ENCODE measurements at regions not wholly inside any gene's neighbourhood (a gene's known extent, or its start where the extent isn't known, plus 50 kb on each side); places are given as distances from the start of the nearest gene placed in this dataset.
A peak's percentile ranks its signal among the peaks of the same experiment; 100 is the strongest.

DNA sequence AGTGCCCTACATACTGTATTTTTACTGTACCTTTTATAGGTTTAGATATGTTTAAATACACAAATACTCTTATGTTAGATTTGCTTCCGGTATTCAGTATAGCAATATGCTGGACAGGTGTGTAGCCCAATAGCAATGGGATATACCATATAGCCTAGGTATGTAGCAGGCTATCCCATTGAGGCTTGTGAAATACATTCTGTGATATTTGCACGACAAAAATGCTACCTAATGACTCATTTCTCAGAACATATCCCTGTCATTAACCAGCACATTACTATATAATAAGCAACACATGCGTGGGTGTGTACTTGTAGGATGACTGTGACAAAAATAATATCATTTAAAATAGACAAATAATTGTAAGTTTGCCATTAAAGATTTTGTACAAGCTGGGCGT, 208.8 kb downstream of the MRPS30 start:
- DNase-seq (ENCODE audit: low read depth, low spot score), result no peak
- H3K4me3 Mint-ChIP-seq, result no peak overlapping the region
- peaks cover 2% of the 10 kb centered on the region for H3K9me3 Mint-ChIP-seq
- TF ChIP-seq CTCF (conservative IDR thresholded peaks at IDR 0.05), result no peak
- no peaks in the 10 kb centered on the region for H3K4me1 Mint-ChIP-seq
- H3K27ac Mint-ChIP-seq (ENCODE audit: unreplicated experiment), result no peak overlapping the region
- no peaks in the 10 kb centered on the region for H3K27me3 Mint-ChIP-seq (ENCODE audit: low read depth)
- H3K36me3 Mint-ChIP-seq (ENCODE audit: low read depth), result no peaks in the 10 kb centered on the region

DNA sequence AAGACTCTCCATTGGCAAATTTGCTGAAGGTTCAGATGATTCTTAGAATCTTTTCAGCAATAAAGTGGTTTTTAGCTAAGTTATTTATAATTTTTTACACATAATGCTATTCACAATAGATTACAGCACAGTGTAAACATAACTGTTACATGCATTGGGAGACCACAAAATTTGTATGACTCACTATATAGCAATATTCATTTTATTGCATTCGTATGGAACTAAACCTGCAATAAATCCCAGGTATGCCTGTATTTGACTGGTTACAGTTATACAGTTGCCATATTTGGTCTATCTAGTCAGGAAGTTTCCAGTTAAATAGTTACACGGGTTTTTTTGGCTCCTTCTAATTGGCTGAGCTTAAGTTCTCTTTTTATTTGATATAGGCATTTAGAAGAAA, 220.8 kb downstream of the MRPS30 start:
- no peak for DNase-seq (ENCODE audit: low read depth, low spot score)
- Mint-ChIP-seq H3K9me3 (no peaks in the 10 kb centered on the region), H3K4me1 (no peaks in the 10 kb centered on the region), H3K27ac (ENCODE audit: unreplicated experiment) (no peak overlapping the region), H3K4me3 (no peak overlapping the region), H3K27me3 (ENCODE audit: low read depth) (no peaks in the 10 kb centered on the region), H3K36me3 (ENCODE audit: low read depth) (no peaks in the 10 kb centered on the region)
- no peak for TF ChIP-seq CTCF (conservative IDR thresholded peaks at IDR 0.05)

GRCh38 chr5:45035991-45036390, 227.2 kb downstream of the MRPS30 start:
- Mint-ChIP-seq H3K27ac (ENCODE audit: unreplicated experiment) (no peak overlapping the region), H3K27me3 (ENCODE audit: low read depth) (no peaks in the 10 kb centered on the region), H3K4me3 (no peak overlapping the region), H3K4me1 (no peaks in the 10 kb centered on the region), H3K36me3 (ENCODE audit: low read depth) (no peaks in the 10 kb centered on the region), H3K9me3 (no peaks in the 10 kb centered on the region)
- no peak for TF ChIP-seq CTCF (conservative IDR thresholded peaks at IDR 0.05)
- no peak for DNase-seq (ENCODE audit: low read depth, low spot score)

GRCh38 chr5:45037927-45038326, 229.2 kb downstream of the MRPS30 start:
- H3K4me3 Mint-ChIP-seq, result no peak overlapping the region
- no peak for DNase-seq (ENCODE audit: low read depth, low spot score)
- no peak for TF ChIP-seq CTCF (conservative IDR thresholded peaks at IDR 0.05)
- H3K36me3 Mint-ChIP-seq (ENCODE audit: low read depth), result no peaks in the 10 kb centered on the region
- no peaks in the 10 kb centered on the region for H3K27me3 Mint-ChIP-seq (ENCODE audit: low read depth)
- no peaks in the 10 kb centered on the region for H3K4me1 Mint-ChIP-seq
- no peaks in the 10 kb centered on the region for H3K9me3 Mint-ChIP-seq
- no peak overlapping the region for H3K27ac Mint-ChIP-seq (ENCODE audit: unreplicated experiment)

GRCh38 chr5:45038366-45038987, 229.7 kb downstream of the MRPS30 start:
- peak; percentile 82 for TF ChIP-seq CTCF (conservative IDR thresholded peaks at IDR 0.05)

More at GRCh38 chr5:45038366-45038987, 229.7 kb downstream of the MRPS30 start:
- H3K27me3 Mint-ChIP-seq (ENCODE audit: low read depth), result no peaks in the 10 kb centered on the region
- H3K4me1 Mint-ChIP-seq, result no peaks in the 10 kb centered on the region
- no peaks in the 10 kb centered on the region for H3K9me3 Mint-ChIP-seq
- no peaks in the 10 kb centered on the region for H3K36me3 Mint-ChIP-seq (ENCODE audit: low read depth)
- no peak overlapping the region for H3K4me3 Mint-ChIP-seq
- H3K27ac Mint-ChIP-seq (ENCODE audit: unreplicated experiment), result no peak overlapping the region
- peak; percentile 1 for DNase-seq (ENCODE audit: low read depth, low spot score)
